Stimulated activated naive CD8-positive, alpha-beta T cell treated with anti-CD3 and anti-CD28 coated beads, Interleukin-15, Interleukin-2, amounts not matched to agents 100 ng/mL and 50 ng/mL, for 24 hours (primary cell): ENCODE measurements at regions not wholly inside any gene's neighbourhood (a gene's known extent, or its start where the extent isn't known, plus 50 kb on each side); places are given as distances from the start of the nearest gene placed in this dataset.

ENCODE experiments used
- H3K27ac Mint-ChIP-seq: one replicate; pipeline ENCODE4 v1.8.0; 2021; ENCODE audit warnings: mild to moderate bottlenecking, mixed read lengths
- H3K27me3 Mint-ChIP-seq: one replicate; pipeline ENCODE4 v1.8.0; 2021; ENCODE audit warnings: mixed read lengths
- H3K36me3 Mint-ChIP-seq: one replicate; pipeline ENCODE4 v1.8.0; 2021; ENCODE audit warnings: low read depth, mixed read lengths
- H3K4me1 Mint-ChIP-seq: one replicate; pipeline ENCODE4 v1.8.0; 2021; ENCODE audit warnings: low read depth, mixed read lengths
- H3K4me3 Mint-ChIP-seq: one replicate; pipeline ENCODE4 v1.8.0; 2021; ENCODE audit warnings: mild to moderate bottlenecking, mixed read lengths
- H3K9me3 Mint-ChIP-seq: one replicate; pipeline ENCODE4 v1.8.0; 2021; ENCODE audit warnings: mixed read lengths

DNA sequence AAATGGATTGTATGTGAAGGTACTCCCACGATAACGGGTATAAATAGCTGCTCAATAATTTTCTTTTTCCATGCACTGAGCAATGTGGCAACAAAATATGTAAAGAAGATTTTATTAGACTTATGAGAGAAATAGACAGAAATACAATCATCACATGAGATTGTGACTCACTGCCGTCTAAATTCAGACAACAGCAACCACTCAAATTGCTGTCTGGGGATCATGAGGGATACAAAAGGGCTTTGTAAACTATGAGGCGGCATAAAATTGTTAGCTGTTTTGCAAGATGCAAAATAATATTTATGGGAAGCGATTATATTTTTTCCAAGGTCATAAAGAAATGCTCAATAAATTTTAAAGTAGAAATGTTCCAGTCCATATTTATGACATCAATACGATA, 259.1 kb upstream of the AGAP1 start:
- H3K36me3 Mint-ChIP-seq: no peaks in the 10 kb centered on the region
- H3K4me3 Mint-ChIP-seq: no peak overlapping the region
- no peak overlapping the region for H3K27ac Mint-ChIP-seq
- no peaks in the 10 kb centered on the region for H3K9me3 Mint-ChIP-seq
- peaks cover 30% of the 10 kb centered on the region for H3K27me3 Mint-ChIP-seq
- H3K4me1 Mint-ChIP-seq: peaks cover 5% of the 10 kb centered on the region

GRCh38 chr2:235235977-235236767, 257.7 kb upstream of the AGAP1 start:
- no peaks in the 10 kb centered on the region for H3K36me3 Mint-ChIP-seq
- H3K4me1 Mint-ChIP-seq: peaks cover 5% of the 10 kb centered on the region
- H3K4me3 Mint-ChIP-seq: no peak overlapping the region
- no peaks in the 10 kb centered on the region for H3K9me3 Mint-ChIP-seq
- no peak overlapping the region for H3K27ac Mint-ChIP-seq
- H3K27me3 Mint-ChIP-seq: peaks cover 21% of the 10 kb centered on the region

DNA sequence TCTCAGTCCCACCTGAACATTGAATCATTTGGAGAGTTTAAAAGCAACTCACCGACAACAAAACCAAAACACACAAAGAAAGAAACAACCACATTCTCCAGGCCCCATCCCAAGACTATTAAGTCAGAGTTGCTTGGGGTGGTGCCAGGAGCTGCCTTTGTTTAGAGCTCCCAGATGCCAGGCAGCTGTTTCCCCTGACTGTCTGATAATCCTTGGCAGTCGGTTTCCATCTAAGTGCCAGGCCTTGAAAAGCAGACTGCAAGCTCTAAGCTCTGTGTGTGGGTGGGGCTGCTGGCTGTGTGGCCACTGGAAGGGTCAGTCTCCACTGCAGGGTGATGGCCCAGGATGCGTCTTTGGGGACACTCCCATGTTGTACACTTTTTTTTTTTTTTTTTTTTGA, 255.3 kb upstream of the AGAP1 start:
- Mint-ChIP-seq H3K27ac (no peak overlapping the region), H3K4me3 (no peak overlapping the region), H3K4me1 (peaks cover 5% of the 10 kb centered on the region), H3K36me3 (no peaks in the 10 kb centered on the region), H3K27me3 (peaks cover 21% of the 10 kb centered on the region), H3K9me3 (no peaks in the 10 kb centered on the region)

GRCh38 chr2:235240574-235240973, 253.3 kb upstream of the AGAP1 start:
- peaks cover 28% of the 10 kb centered on the region for H3K27me3 Mint-ChIP-seq
- peaks cover 5% of the 10 kb centered on the region for H3K4me1 Mint-ChIP-seq
- H3K36me3 Mint-ChIP-seq: no peaks in the 10 kb centered on the region
- H3K27ac Mint-ChIP-seq: no peak overlapping the region
- H3K9me3 Mint-ChIP-seq: no peaks in the 10 kb centered on the region
- no peak overlapping the region for H3K4me3 Mint-ChIP-seq

- H3K4me3 Mint-ChIP-seq: no peak overlapping the region
- no peaks in the 10 kb centered on the region for H3K36me3 Mint-ChIP-seq
- peaks cover 44% of the 10 kb centered on the region for H3K27me3 Mint-ChIP-seq
- H3K4me1 Mint-ChIP-seq: no peaks in the 10 kb centered on the region
- no peak overlapping the region for H3K27ac Mint-ChIP-seq
- H3K9me3 Mint-ChIP-seq: no peaks in the 10 kb centered on the region
Measured at GRCh38 chr2:235244255-235245220, 249.3 kb upstream of the AGAP1 start.

- no peaks in the 10 kb centered on the region for H3K9me3 Mint-ChIP-seq
- H3K4me3 Mint-ChIP-seq: no peak overlapping the region
- H3K27ac Mint-ChIP-seq: no peak overlapping the region
- no peaks in the 10 kb centered on the region for H3K36me3 Mint-ChIP-seq
- peaks cover 45% of the 10 kb centered on the region for H3K27me3 Mint-ChIP-seq
- no peaks in the 10 kb centered on the region for H3K4me1 Mint-ChIP-seq
Measured at GRCh38 chr2:235247001-235247400, 246.8 kb upstream of the AGAP1 start.

GRCh38 chr2:235255693-235256092, 238.2 kb upstream of the AGAP1 start:
- Mint-ChIP-seq H3K27me3 (peaks cover 42% of the 10 kb centered on the region), H3K4me3 (no peak overlapping the region), H3K27ac (no peak overlapping the region), H3K4me1 (no peaks in the 10 kb centered on the region), H3K36me3 (no peaks in the 10 kb centered on the region), H3K9me3 (no peaks in the 10 kb centered on the region)

- no peaks in the 10 kb centered on the region for H3K36me3 Mint-ChIP-seq
- no peaks in the 10 kb centered on the region for H3K9me3 Mint-ChIP-seq
- H3K4me3 Mint-ChIP-seq: no peak overlapping the region
- H3K4me1 Mint-ChIP-seq: no peaks in the 10 kb centered on the region
- no peak overlapping the region for H3K27ac Mint-ChIP-seq
- H3K27me3 Mint-ChIP-seq: peaks cover 53% of the 10 kb centered on the region
Measured at GRCh38 chr2:235257590-235257989, 236.3 kb upstream of the AGAP1 start.

- H3K27ac Mint-ChIP-seq: no peak overlapping the region
- no peaks in the 10 kb centered on the region for H3K4me1 Mint-ChIP-seq
- H3K4me3 Mint-ChIP-seq: no peak overlapping the region
- no peaks in the 10 kb centered on the region for H3K36me3 Mint-ChIP-seq
- peaks cover 52% of the 10 kb centered on the region for H3K27me3 Mint-ChIP-seq
- H3K9me3 Mint-ChIP-seq: no peaks in the 10 kb centered on the region
Measured at GRCh38 chr2:235262750-235263149, 231.1 kb upstream of the AGAP1 start.

DNA sequence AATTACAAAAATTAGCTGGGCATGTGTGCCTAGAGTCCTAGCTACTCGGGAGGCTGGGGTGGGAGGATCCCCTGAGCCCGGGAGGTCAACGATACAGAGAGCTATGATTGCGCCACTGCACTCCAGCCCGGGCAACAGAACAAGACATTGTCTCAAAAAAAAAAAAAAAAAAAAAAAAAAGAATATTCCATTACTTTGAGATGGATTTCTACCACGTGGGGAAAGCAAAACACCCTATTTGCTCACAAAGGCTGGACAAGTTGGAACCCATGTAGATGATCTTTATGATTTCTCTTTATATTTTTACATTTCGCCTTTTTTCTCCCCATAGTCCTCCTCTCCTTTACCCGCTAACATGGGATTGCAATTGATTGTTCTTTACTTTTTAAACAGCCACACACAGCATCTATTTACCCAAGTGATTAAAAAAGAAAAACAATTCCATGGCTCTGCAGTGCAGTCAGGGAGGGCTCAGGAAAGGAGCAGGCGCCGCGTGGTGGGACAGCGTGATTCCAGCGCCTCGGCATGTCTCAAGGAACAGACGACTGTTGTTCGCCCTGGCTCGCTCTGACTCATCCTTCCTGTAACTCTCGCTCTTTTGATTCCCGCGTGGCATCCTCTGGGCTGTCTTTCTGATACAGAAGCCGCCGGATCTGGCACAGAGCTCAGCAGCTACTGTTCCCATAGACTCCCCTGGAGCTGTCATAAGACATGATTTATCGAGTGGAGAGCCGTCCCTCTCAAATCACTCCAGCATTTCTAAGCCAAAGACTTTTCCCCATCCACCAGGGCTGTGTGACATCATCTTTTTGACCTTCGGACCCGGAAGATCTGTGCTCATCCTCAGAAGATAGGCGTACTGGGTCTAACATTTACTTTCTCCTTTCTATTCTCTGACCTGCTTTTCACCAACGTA, 230.4 kb upstream of the AGAP1 start:
- no peaks in the 10 kb centered on the region for H3K36me3 Mint-ChIP-seq
- H3K27ac Mint-ChIP-seq: no peak overlapping the region
- H3K27me3 Mint-ChIP-seq: peaks cover 58% of the 10 kb centered on the region

DNA sequence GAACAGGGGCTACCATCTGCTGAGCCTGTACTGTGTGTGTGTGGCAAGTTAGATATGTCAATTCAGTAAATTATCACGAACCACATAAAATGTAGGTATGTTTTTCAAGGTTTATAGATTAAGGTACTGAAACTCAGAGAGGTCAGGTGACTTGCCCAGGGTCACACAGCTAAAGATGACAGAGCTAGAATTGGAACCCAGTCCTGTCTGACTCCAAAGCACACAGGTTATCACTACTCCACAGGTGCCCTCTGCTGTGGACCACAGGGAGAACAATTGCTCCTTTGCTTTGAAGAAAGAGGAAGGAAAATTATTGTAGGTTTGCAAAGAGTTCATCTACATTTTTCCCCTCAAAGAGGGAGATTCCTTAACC, 229.7 kb upstream of the AGAP1 start:
- Mint-ChIP-seq H3K27ac (no peak overlapping the region), H3K9me3 (no peaks in the 10 kb centered on the region), H3K4me1 (no peaks in the 10 kb centered on the region), H3K36me3 (no peaks in the 10 kb centered on the region), H3K27me3 (peaks cover 58% of the 10 kb centered on the region), H3K4me3 (no peak overlapping the region)

More for the DNA sequence above, 230.4 kb upstream of the AGAP1 start:
- Mint-ChIP-seq H3K4me1 (no peaks in the 10 kb centered on the region), H3K9me3 (no peaks in the 10 kb centered on the region), H3K4me3 (no peak overlapping the region)

- Mint-ChIP-seq H3K27me3 (peaks cover 62% of the 10 kb centered on the region), H3K4me1 (no peaks in the 10 kb centered on the region), H3K36me3 (no peaks in the 10 kb centered on the region), H3K27ac (no peak overlapping the region), H3K4me3 (no peak overlapping the region), H3K9me3 (no peaks in the 10 kb centered on the region)
Measured at GRCh38 chr2:235264512-235264911, 229.3 kb upstream of the AGAP1 start.

- H3K27ac Mint-ChIP-seq: no peak overlapping the region
- no peaks in the 10 kb centered on the region for H3K9me3 Mint-ChIP-seq
- H3K36me3 Mint-ChIP-seq: no peaks in the 10 kb centered on the region
- peaks cover 72% of the 10 kb centered on the region for H3K27me3 Mint-ChIP-seq
- H3K4me3 Mint-ChIP-seq: no peak overlapping the region
- peaks cover 1% of the 10 kb centered on the region for H3K4me1 Mint-ChIP-seq
Measured at GRCh38 chr2:235265348-235265965, 228.4 kb upstream of the AGAP1 start.

- no peak overlapping the region for H3K4me3 Mint-ChIP-seq
- no peaks in the 10 kb centered on the region for H3K36me3 Mint-ChIP-seq
- peaks cover 67% of the 10 kb centered on the region for H3K27me3 Mint-ChIP-seq
- peaks cover 7% of the 10 kb centered on the region for H3K4me1 Mint-ChIP-seq
- peaks cover 3% of the 10 kb centered on the region for H3K9me3 Mint-ChIP-seq
- H3K27ac Mint-ChIP-seq: no peak overlapping the region
Measured at GRCh38 chr2:235267251-235267650, 226.6 kb upstream of the AGAP1 start.
